GM10266 (cell line): ENCODE measurements at regions not wholly inside any gene's neighbourhood (a gene's known extent, or its start where the extent isn't known, plus 50 kb on each side); places are given as distances from the start of the nearest gene placed in this dataset.

Experiments used
- DNase-seq: peaks from one replicate; pipeline ENCODE4 v3.0.0; 2012; ENCODE audit errors: extremely low spot score
- CTCF ChIP-seq: IDR thresholded peaks from 2 replicates; pipeline ENCODE4 v1.5.1; 2012; ENCODE audit warnings: mild to moderate bottlenecking, low read depth; ENCODE audit not compliant: control insufficient read depth, insufficient read depth; ENCODE audit errors: missing control alignments

GRCh38 chr20:12729326-12729725, 279.4 kb upstream of the SPTLC3 start:
- no peak for TF ChIP-seq CTCF
- no peak for DNase-seq

- DNase-seq, result no peak
- TF ChIP-seq CTCF, result no peak
Measured at GRCh38 chr20:12733811-12734210, 275.0 kb upstream of the SPTLC3 start.

GRCh38 chr20:12737497-12737896, 271.3 kb upstream of the SPTLC3 start:
- no peak for TF ChIP-seq CTCF
- DNase-seq, result no peak

- TF ChIP-seq CTCF, result no peak
- no peak for DNase-seq
Measured at GRCh38 chr20:12737900-12738299, 270.9 kb upstream of the SPTLC3 start.

GRCh38 chr20:12740647-12741046, 268.1 kb upstream of the SPTLC3 start:
- DNase-seq, result no peak
- TF ChIP-seq CTCF, result no peak

GRCh38 chr20:12744037-12744436, 264.7 kb upstream of the SPTLC3 start:
- no peak for DNase-seq
- TF ChIP-seq CTCF, result no peak

- TF ChIP-seq CTCF, result no peak
- no peak for DNase-seq
Measured at GRCh38 chr20:12748359-12748994, 260.3 kb upstream of the SPTLC3 start.
